ENCODE measurements at regions not wholly inside any gene's neighbourhood (a gene's known extent, or its start where the extent isn't known, plus 50 kb on each side); places are given as distances from the start of the nearest gene placed in this dataset.

DNA sequence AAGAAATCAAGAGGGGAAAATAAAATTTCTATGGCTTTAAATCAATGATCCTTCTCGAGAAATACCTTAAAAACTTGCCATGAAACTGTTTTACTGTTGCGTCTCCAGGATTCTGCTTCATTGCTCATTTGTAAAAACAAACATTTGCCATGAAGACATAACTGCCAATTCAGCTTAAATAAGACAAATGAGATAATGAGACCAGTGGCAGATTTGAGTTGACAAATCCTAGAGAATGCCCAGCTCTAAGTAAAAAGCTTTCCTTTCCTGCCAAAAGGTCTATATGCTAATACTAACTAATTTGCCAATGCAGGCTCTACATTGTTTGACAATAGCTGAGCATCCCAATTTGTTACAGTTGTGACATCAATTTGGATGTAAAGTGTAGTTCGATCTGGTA lies 400.5 kb upstream of the PCDH9 start:
- H2AFZ ChIP-seq (ENCODE audit: low read depth): no peak overlapping the region
- no peaks in the 10 kb centered on the region for H3K4me1 ChIP-seq (ENCODE audit: control insufficient read depth in 1 of 2, insufficient read depth in 2 of 2, low read depth in 1 of 2, low read length in 1 of 2)
- H3K9ac ChIP-seq: no peak overlapping the region
- DNase-seq: no peak
- H3K9me3 ChIP-seq: no peaks in the 10 kb centered on the region
- no peaks in the 10 kb centered on the region for H3K36me3 ChIP-seq (replicated peaks in 1 of 2; ENCODE audit: control insufficient read depth in 1 of 2, insufficient read depth in 2 of 2, low read length in 1 of 2)
- H3K79me2 ChIP-seq (ENCODE audit: insufficient read depth): no peaks in the 10 kb centered on the region
- TF ChIP-seq MXI1 (IDR thresholded peaks at IDR 0.05; ENCODE audit: low read depth, low read length) (no peak), TAF1 (IDR thresholded peaks at IDR 0.05; ENCODE audit: borderline replicate concordance, low read depth, low read length) (no peak), TCF12 (IDR thresholded peaks at IDR 0.05) (no peak), CTCF (IDR thresholded peaks at IDR 0.05) (no peak), SIN3A (IDR thresholded peaks at IDR 0.05; ENCODE audit: borderline replicate concordance, low read depth, low read length) (no peak), NFIC (IDR thresholded peaks at IDR 0.05; ENCODE audit: borderline replicate concordance) (no peak), GABPA (IDR thresholded peaks at IDR 0.05; ENCODE audit: low read depth) (no peak), FOXM1 (IDR thresholded peaks at IDR 0.05; ENCODE audit: low read depth) (no peak)
- TF ChIP-seq, protein P1, sequence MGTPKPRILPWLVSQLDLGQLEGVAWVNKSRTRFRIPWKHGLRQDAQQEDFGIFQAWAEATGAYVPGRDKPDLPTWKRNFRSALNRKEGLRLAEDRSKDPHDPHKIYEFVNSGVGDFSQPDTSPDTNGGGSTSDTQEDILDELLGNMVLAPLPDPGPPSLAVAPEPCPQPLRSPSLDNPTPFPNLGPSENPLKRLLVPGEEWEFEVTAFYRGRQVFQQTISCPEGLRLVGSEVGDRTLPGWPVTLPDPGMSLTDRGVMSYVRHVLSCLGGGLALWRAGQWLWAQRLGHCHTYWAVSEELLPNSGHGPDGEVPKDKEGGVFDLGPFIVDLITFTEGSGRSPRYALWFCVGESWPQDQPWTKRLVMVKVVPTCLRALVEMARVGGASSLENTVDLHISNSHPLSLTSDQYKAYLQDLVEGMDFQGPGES (IDR thresholded peaks at IDR 0.05; ENCODE audit: low read depth, low read length): no peak
- ChIA-PET CTCF (no interaction called here), POLR2A (no interaction called here)
- H3K27ac ChIP-seq (ENCODE audit: low read depth in 2 of 2, low read length in 1 of 2): no peak overlapping the region
- 68% methylated on average over 3 of the region's 3 CpGs for WGBS (ENCODE audit: low lambda C conversion rate)
- no peaks in the 10 kb centered on the region for H3F3A ChIP-seq (replicated peaks; ENCODE audit: insufficient read depth)
- H3K27me3 ChIP-seq (ENCODE audit: insufficient read depth): no peaks in the 10 kb centered on the region
- H3K4me2 ChIP-seq: no peak overlapping the region
- H3K9me2 ChIP-seq: no peaks in the 10 kb centered on the region
- H4K20me1 ChIP-seq (ENCODE audit: insufficient read depth): no peaks in the 10 kb centered on the region
- H3K4me3 ChIP-seq (ENCODE audit: low read depth in 2 of 2, low read length in 1 of 2): no peak overlapping the region

DNA sequence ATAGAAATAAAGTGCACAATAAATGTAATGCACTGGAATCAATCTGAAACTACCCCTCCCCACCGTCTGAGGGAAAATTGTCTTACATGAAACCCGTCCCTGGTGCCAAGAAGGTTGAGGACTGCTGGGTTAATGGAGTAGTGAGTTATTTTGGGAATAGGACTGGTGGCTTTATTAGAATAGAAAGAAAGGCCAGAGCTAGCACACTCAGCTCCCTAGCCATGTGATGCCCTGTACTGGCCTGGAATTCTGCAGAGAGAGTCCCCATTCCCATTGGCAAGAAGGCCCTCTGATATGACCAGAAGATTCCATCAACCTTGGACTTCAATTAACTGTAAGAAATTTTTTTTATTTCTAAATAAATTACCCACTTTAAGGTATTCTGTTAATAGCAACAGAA lies 393.5 kb upstream of the PCDH9 start:
- Histone ChIP-seq H2AFZ (ENCODE audit: low read depth) (no peak overlapping the region), H3F3A (replicated peaks; ENCODE audit: insufficient read depth) (peaks cover 18% of the 10 kb centered on the region), H3K9me3 (no peaks in the 10 kb centered on the region), H3K36me3 (replicated peaks in 1 of 2; ENCODE audit: control insufficient read depth in 1 of 2, insufficient read depth in 2 of 2, low read length in 1 of 2) (no peaks in the 10 kb centered on the region), H3K9me2 (no peaks in the 10 kb centered on the region), H3K4me1 (ENCODE audit: control insufficient read depth in 1 of 2, insufficient read depth in 2 of 2, low read depth in 1 of 2, low read length in 1 of 2) (peaks cover 0 to 9% of the 10 kb centered on the region in 2 experiments; a peak in 2 of 4 replicates), H3K79me2 (ENCODE audit: insufficient read depth) (no peaks in the 10 kb centered on the region), H3K27ac (ENCODE audit: low read depth in 2 of 2, low read length in 1 of 2) (no peak overlapping the region), H3K4me3 (ENCODE audit: low read depth in 2 of 2, low read length in 1 of 2) (no peak overlapping the region), H4K20me1 (ENCODE audit: insufficient read depth) (no peaks in the 10 kb centered on the region), H3K9ac (no peak overlapping the region), H3K27me3 (ENCODE audit: insufficient read depth) (no peaks in the 10 kb centered on the region), H3K4me2 (no peak overlapping the region)
- TF ChIP-seq TCF12 (IDR thresholded peaks at IDR 0.05) (no peak), YY1 (IDR thresholded peaks at IDR 0.05; ENCODE audit: low read depth) (no peak), EP300 (IDR thresholded peaks at IDR 0.05; ENCODE audit: borderline replicate concordance in 1 of 2, low read depth in 1 of 2, low read length in 1 of 2) (no peak), MEF2A (IDR thresholded peaks at IDR 0.05; ENCODE audit: borderline replicate concordance, low read depth) (no peak), ELF1 (IDR thresholded peaks at IDR 0.05) (no peak), JUND (IDR thresholded peaks at IDR 0.05) (no peak), NRF1 (IDR thresholded peaks at IDR 0.05; ENCODE audit: low read depth, low read length) (no peak), MXI1 (IDR thresholded peaks at IDR 0.05; ENCODE audit: low read depth, low read length) (no peak), POLR2AphosphoS5 (IDR thresholded peaks at IDR 0.05; ENCODE audit: low read depth, low read length) (no peak), SMC3 (IDR thresholded peaks at IDR 0.05; ENCODE audit: low read depth, low read length) (no peak), TAF1 (IDR thresholded peaks at IDR 0.05; ENCODE audit: borderline replicate concordance, low read depth, low read length) (no peak), EZH2phosphoT487 (IDR thresholded peaks at IDR 0.05; ENCODE audit: borderline replicate concordance, low read depth) (no peak), RCOR1 (IDR thresholded peaks at IDR 0.05; ENCODE audit: low read length) (no peak), PBX3 (IDR thresholded peaks at IDR 0.05) (no peak), FOXM1 (IDR thresholded peaks at IDR 0.05; ENCODE audit: low read depth) (no peak)
- TF ChIP-seq, protein P2, sequence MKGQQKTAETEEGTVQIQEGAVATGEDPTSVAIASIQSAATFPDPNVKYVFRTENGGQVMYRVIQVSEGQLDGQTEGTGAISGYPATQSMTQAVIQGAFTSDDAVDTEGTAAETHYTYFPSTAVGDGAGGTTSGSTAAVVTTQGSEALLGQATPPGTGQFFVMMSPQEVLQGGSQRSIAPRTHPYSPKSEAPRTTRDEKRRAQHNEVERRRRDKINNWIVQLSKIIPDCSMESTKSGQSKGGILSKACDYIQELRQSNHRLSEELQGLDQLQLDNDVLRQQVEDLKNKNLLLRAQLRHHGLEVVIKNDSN (IDR thresholded peaks at IDR 0.05; ENCODE audit: borderline replicate concordance, low read depth): no peak
- TF ChIP-seq, protein P3, sequence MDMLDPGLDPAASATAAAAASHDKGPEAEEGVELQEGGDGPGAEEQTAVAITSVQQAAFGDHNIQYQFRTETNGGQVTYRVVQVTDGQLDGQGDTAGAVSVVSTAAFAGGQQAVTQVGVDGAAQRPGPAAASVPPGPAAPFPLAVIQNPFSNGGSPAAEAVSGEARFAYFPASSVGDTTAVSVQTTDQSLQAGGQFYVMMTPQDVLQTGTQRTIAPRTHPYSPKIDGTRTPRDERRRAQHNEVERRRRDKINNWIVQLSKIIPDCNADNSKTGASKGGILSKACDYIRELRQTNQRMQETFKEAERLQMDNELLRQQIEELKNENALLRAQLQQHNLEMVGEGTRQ (IDR thresholded peaks at IDR 0.05; ENCODE audit: borderline replicate concordance, low read depth, low read length): no peak
- ChIA-PET POLR2A (no interaction called here), CTCF (no interaction called here)
- DNase-seq: no peak
- 86% methylated on average over 2 of the region's 2 CpGs for WGBS (ENCODE audit: low lambda C conversion rate)

Measured in SK-N-SH (cell line).